Astrocyte of the spinal cord (primary cell): ENCODE measurements at regions not wholly inside any gene's neighbourhood (a gene's known extent, or its start where the extent isn't known, plus 50 kb on each side); places are given as distances from the start of the nearest gene placed in this dataset.
"Not testable (repeated sequence)": the region's sequence is repeated elsewhere in the genome, so short reads cannot be mapped to it uniquely, and the experiment has no call there.

ENCODE experiments used
- DNase-seq: peaks from one replicate; pipeline ENCODE4 v3.0.0; 2011; ENCODE audit warnings: low read depth, low spot score
- H3K4me3 ChIP-seq: 2 replicates; pipeline ENCODE4 v1.5.1; 2011; ENCODE audit warnings: low read depth, mild to moderate bottlenecking, low read length, moderate library complexity
- in situ Hi-C: cut with HindIII; loops from 2 replicates; pipeline ENCODE4 v1.10.0; 2017; ENCODE audit warnings: low sequenced_read_pairs
- TF ChIP-seq, protein P1 (sequence below): IDR thresholded peaks from 2 replicates; pipeline ENCODE4 v1.5.1; 2012; ENCODE audit warnings: low read depth, mild to moderate bottlenecking, low read length, inconsistent platforms

DNA sequence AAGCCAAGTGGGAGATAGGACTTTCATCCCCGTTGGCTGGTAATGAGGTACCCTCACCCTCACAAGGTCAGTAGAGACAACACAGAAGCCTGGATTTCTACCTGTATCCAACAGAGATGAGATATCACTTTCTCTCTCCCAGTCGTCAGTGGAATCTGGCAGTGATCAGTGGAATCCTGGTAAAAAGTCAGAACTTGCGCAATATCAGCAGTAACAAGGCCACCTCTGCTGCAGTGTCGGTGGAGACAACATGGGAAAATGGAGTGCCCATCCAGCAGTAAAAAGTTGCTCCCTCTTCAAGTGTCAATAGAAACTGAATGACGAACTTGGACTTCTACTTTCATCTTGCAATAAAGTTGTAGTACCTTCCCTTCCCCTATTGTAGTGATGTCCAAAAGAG lies 615.9 kb downstream of the ETS1 start:
- DNase-seq, result no peak
- no peak overlapping the region for H3K4me3 ChIP-seq
- TF ChIP-seq, protein P1, sequence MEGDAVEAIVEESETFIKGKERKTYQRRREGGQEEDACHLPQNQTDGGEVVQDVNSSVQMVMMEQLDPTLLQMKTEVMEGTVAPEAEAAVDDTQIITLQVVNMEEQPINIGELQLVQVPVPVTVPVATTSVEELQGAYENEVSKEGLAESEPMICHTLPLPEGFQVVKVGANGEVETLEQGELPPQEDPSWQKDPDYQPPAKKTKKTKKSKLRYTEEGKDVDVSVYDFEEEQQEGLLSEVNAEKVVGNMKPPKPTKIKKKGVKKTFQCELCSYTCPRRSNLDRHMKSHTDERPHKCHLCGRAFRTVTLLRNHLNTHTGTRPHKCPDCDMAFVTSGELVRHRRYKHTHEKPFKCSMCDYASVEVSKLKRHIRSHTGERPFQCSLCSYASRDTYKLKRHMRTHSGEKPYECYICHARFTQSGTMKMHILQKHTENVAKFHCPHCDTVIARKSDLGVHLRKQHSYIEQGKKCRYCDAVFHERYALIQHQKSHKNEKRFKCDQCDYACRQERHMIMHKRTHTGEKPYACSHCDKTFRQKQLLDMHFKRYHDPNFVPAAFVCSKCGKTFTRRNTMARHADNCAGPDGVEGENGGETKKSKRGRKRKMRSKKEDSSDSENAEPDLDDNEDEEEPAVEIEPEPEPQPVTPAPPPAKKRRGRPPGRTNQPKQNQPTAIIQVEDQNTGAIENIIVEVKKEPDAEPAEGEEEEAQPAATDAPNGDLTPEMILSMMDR, result no peak
- in situ Hi-C loops, result no loop called here

DNA sequence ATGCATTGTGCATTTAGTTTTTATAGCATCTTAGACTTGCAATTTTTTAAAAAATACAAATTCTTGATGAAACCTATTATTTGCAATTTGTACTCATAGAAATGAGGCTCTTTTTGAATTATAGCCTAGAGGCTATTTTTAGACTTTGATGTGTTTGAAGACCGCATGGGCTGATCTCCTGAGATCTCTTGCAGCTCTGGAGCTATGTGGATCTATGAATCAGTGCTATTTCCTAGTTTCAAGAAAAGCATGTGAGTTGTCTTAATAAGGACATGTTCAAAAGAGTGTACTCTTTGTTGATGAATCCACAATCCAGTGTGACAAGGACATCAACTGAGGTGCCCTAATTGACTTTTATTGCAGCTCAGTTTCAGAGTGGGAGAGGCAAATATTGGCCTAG lies 620.5 kb downstream of the ETS1 start:
- no peak for DNase-seq
- TF ChIP-seq, protein P1, result no peak
- no peak overlapping the region for H3K4me3 ChIP-seq
- in situ Hi-C loops, result no loop called here

DNA sequence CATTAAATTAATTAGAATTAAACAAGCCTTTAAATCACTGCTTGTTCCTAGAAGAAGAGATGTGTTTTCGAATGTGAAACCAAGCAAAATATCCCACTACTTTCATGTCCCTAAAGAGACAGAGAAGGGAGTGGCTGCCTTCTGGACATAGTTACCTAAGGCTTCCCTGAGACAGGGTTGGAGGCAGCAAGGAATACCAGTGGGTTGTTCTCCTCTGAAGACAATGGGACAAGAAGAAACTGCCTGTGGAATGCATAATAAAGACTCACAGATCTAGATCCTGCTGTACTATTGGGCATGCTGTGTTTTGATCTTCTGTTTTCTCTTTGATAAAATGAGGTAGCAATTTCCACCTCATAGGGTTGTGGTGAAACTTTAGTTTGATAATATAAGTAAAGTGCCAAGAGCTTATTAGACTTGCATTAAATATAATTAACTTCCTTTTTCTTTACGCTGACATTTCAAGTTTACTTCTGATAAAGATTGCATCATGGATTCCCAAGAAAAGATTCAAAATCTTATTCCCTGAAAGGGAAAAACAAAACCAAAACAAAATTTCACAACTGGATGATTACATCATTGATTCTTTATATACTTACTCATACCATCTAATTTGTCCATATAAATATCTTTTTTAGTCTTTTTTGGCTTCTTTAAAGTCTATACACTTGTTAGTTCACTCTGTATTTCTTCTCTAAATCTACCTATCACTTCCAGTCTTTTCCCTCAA lies 621.3 kb downstream of the ETS1 start:
- H3K4me3 ChIP-seq, result no peak overlapping the region
- DNase-seq, result no peak
- TF ChIP-seq, protein P1, result no peak
- in situ Hi-C loops, result no loop called here

DNA sequence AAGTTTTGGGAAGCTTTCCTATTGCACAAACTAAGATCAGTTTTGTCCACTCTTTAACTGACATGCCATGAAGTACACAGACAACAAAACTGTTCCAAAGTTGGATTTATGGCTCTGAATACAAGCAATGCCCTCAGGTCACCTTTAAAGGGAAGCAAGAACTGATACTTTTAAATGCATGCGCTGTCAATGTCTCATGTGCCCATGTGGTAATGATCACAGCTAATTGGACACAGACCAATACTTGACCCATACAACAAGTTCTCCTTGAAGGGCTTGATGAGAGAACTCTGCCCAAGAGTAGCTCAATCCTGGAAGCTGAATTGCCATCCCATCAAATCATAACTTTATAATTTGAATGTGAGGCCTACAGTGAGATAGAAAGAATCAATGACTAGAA lies 624.9 kb downstream of the ETS1 start:
- no peak overlapping the region for H3K4me3 ChIP-seq
- DNase-seq, result no peak
- in situ Hi-C loops, result no loop called here
- TF ChIP-seq, protein P1, result no peak

DNA sequence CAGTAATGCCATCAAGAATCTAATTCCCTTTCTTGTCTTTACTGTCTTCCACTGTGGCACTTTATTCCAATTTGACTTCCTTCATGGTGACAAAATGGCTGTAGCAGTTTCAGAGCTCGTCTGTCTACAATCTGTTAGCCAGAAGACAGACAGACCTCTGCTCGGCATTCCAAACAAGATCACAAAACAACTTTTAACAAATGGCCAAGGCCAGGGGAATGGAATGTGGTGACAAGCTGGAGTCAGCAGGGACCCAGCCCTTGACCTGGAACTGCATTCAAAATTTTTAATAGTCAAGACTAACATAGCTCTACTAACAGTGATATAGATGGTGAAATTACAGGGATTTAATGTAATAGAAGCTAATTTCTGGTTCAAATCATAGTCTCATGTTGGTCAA lies 637.2 kb downstream of the ETS1 start:
- no peak for DNase-seq
- no peak overlapping the region for H3K4me3 ChIP-seq
- in situ Hi-C loops, result no loop called here
- TF ChIP-seq, protein P1, result no peak

DNA sequence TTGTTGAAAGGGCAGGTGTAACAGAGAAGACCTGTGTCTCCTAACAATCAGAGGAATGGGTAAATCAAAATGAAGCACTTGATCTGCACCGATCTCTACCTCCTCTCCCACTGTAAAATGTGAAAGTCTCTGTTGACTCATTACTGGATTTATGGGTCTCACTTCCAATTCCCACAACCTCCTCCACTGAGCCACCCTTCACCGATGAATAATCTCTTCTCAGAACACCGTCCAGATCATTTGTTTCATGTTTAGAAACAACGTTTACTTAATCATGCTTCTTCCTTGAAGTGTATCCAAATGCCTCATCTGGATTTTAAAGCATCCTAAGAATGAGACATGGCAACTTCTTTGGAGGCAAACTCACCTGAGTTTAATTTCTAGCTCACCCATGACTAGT lies 643.6 kb downstream of the ETS1 start:
- TF ChIP-seq, protein P1, result no peak
- H3K4me3 ChIP-seq, result no peak overlapping the region
- in situ Hi-C loops, result no loop called here
- no peak for DNase-seq

DNA sequence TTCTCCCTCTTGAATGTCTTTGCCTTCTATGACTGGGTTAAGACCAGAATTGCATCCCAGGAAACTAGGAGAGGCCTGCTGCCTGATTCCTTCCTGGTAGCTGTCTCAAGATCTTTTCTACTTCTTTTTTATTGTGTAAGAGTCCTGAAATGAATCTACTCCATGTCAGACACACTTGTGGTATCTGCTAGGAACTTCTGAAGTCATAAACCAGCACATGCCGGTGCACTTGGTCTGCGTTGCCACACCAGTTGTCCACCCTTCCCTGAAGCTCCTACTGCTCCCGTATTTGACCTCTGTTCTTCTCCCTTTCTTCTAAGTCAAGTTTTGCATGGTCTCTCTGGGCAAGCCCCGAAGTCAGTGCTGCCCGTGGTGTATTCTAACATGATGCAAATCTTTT lies 644.2 kb downstream of the ETS1 start:
- TF ChIP-seq, protein P1, result no peak
- in situ Hi-C loops, result no loop called here
- no peak overlapping the region for H3K4me3 ChIP-seq
- no peak for DNase-seq

DNA sequence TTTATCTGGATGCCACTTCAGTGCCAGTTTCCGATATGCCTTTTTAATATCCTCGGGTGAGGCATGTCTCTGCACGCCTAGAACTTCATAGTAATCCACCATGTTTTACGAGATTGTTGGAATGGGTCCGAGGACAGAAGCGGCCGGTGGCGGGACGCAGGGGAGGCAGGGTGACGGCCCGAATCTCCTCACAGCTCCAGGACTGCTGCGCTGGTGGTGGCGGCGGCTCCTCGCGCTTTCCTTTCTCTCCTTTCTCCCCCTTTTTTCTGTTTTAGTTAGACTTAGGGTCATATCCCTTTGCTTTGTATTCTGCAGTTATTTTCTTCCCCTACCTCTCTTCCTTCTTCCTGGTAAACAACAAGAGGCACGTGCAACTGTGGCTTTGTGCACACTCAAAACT lies 645.8 kb downstream of the ETS1 start:
- H3K4me3 ChIP-seq, in situ Hi-C loops, DNase-seq: not testable (repeated sequence)
